NT2/D1 (cell line): ENCODE measurements at regions not wholly inside any gene's neighbourhood (a gene's known extent, or its start where the extent isn't known, plus 50 kb on each side); places are given as distances from the start of the nearest gene placed in this dataset.
"Not testable (repeated sequence)": the region's sequence is repeated elsewhere in the genome, so short reads cannot be mapped to it uniquely, and the experiment has no call there.

Source experiments
- DNase-seq: peaks from one replicate; pipeline ENCODE4 v3.0.0-alpha.2; 2011; ENCODE audit warnings: low read depth, low spot score
- H3K27me3 ChIP-seq: 2 replicates; pipeline ENCODE4 v1.6.0; 2011; ENCODE audit warnings: mild to moderate bottlenecking; ENCODE audit not compliant: insufficient read length, insufficient read depth
- H3K36me3 ChIP-seq: 2 replicates; pipeline ENCODE4 v1.6.1; 2011; ENCODE audit warnings: mild to moderate bottlenecking, low read length, mixed read lengths; ENCODE audit not compliant: insufficient read depth, insufficient read length
- H3K4me1 ChIP-seq: 2 replicates; pipeline ENCODE4 v1.5.1; 2011; ENCODE audit not compliant: insufficient read depth, insufficient read length
- H3K4me3 ChIP-seq: 2 replicates; pipeline ENCODE4 v1.5.1; 2011; ENCODE audit warnings: low read depth; ENCODE audit not compliant: insufficient read length
- H3K9ac ChIP-seq: 2 replicates; pipeline ENCODE4 v1.6.0; 2011; ENCODE audit warnings: low read depth; ENCODE audit not compliant: insufficient read length
- H3K9me3 ChIP-seq: 2 replicates; pipeline ENCODE4 v1.5.1; 2011; ENCODE audit warnings: mild to moderate bottlenecking, low read length; ENCODE audit not compliant: insufficient read depth
- SUZ12 ChIP-seq: IDR thresholded peaks from 2 replicates; pipeline ENCODE4 v1.6.1; 2011; ENCODE audit not compliant: insufficient read length, insufficient read depth; ENCODE audit errors: extremely low read depth
- YY1 ChIP-seq: IDR thresholded peaks from 2 replicates; pipeline ENCODE4 v1.6.1; 2011; ENCODE audit not compliant: insufficient read length, insufficient read depth
- ZNF274 ChIP-seq: IDR thresholded peaks from 2 replicates; pipeline ENCODE4 v1.6.1; 2011; ENCODE audit warnings: mild to moderate bottlenecking, low read depth, low read length

GRCh38 chr22:46047226-46047625, 70.3 kb upstream of the WNT7B start:
- Histone ChIP-seq H3K9me3 (no peaks in the 10 kb centered on the region), H3K4me3 (no peak overlapping the region), H3K9ac (no peak overlapping the region), H3K4me1 (peaks cover 4% of the 10 kb centered on the region), H3K27me3 (peaks cover 34% of the 10 kb centered on the region), H3K36me3 (no peaks in the 10 kb centered on the region)
- TF ChIP-seq YY1 (no peak), ZNF274 (no peak), SUZ12 (no peak)
- DNase-seq, result no peak

GRCh38 chr22:46047841-46048595, 71.1 kb upstream of the WNT7B start:
- Histone ChIP-seq H3K9me3 (no peaks in the 10 kb centered on the region), H3K4me1 (peaks cover 4% of the 10 kb centered on the region), H3K27me3 (peaks cover 34% of the 10 kb centered on the region), H3K36me3 (no peaks in the 10 kb centered on the region), H3K4me3 (no peak overlapping the region), H3K9ac (no peak overlapping the region)
- TF ChIP-seq SUZ12 (no peak), YY1 (no peak), ZNF274 (no peak)
- DNase-seq, result no peak

GRCh38 chr22:46048661-46049060, 71.7 kb upstream of the WNT7B start:
- H3K36me3 ChIP-seq, H3K4me1 ChIP-seq, H3K9ac ChIP-seq: not testable (repeated sequence)

GRCh38 chr22:46049726-46050450, 72.9 kb upstream of the WNT7B start:
- Histone ChIP-seq H3K4me1 (no peaks in the 10 kb centered on the region), H3K9me3 (no peaks in the 10 kb centered on the region), H3K4me3 (no peak overlapping the region), H3K9ac (no peak overlapping the region), H3K27me3 (peaks cover 25% of the 10 kb centered on the region), H3K36me3 (no peaks in the 10 kb centered on the region)
- no peak for TF ChIP-seq YY1
- no peak for TF ChIP-seq ZNF274
- TF ChIP-seq SUZ12, result no peak
- DNase-seq, result no peak

More at GRCh38 chr22:46048661-46049060, 71.7 kb upstream of the WNT7B start:
- H3K27me3 ChIP-seq, result peaks cover 34% of the 10 kb centered on the region
- H3K9me3 ChIP-seq, DNase-seq, H3K4me3 ChIP-seq: not testable (repeated sequence)

GRCh38 chr22:46050451-46050845, 73.5 kb upstream of the WNT7B start:
- peaks cover 19% of the 10 kb centered on the region for H3K27me3 ChIP-seq
- TF ChIP-seq ZNF274 (no peak), YY1 (no peak), SUZ12 (no peak)
- H3K9me3 ChIP-seq, result no peaks in the 10 kb centered on the region
- no peaks in the 10 kb centered on the region for H3K4me1 ChIP-seq
- no peaks in the 10 kb centered on the region for H3K36me3 ChIP-seq
- DNase-seq, result no peak
- H3K9ac ChIP-seq, result no peak overlapping the region
- H3K4me3 ChIP-seq, result no peak overlapping the region

- Histone ChIP-seq H3K4me3 (no peak overlapping the region), H3K27me3 (peaks cover 13% of the 10 kb centered on the region), H3K4me1 (no peaks in the 10 kb centered on the region), H3K36me3 (no peaks in the 10 kb centered on the region), H3K9ac (no peak overlapping the region), H3K9me3 (no peaks in the 10 kb centered on the region)
- TF ChIP-seq YY1, result no peak
- TF ChIP-seq SUZ12, result no peak
- no peak for TF ChIP-seq ZNF274
- no peak for DNase-seq
Measured at GRCh38 chr22:46050916-46051614, 74.1 kb upstream of the WNT7B start.

DNA sequence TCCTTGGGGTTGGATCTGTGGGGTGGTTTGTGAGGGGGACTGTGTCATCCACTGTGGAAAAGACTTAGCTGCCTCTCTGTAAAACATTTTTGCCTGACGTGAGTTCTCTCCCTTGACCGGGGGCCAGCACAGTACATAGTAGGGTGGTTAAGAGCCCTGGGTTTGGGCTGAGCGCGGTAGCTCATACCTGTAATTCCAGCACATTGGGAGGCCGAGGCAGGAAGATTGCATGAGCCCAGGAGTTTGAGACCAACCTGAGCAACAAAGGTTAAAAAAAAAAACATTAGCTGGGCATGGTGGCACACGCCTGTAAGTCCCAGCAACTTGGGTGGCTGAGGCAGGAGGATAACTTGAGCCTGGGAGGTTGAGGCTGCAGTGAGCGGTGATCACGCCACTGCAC, 74.7 kb upstream of the WNT7B start:
- no peak overlapping the region for H3K9ac ChIP-seq
- H3K9me3 ChIP-seq, result no peaks in the 10 kb centered on the region
- H3K27me3 ChIP-seq, result peaks cover 7% of the 10 kb centered on the region
- H3K36me3 ChIP-seq, result no peaks in the 10 kb centered on the region
- no peak for DNase-seq
- TF ChIP-seq SUZ12, result no peak
- no peak for TF ChIP-seq ZNF274
- TF ChIP-seq YY1, result no peak
- H3K4me1 ChIP-seq, result no peaks in the 10 kb centered on the region
- H3K4me3 ChIP-seq, result no peak overlapping the region
